Putamen (tissue), 1 donor: ENCODE measurements at regions not wholly inside any gene's neighbourhood (a gene's known extent, or its start where the extent isn't known, plus 50 kb on each side); places are given as distances from the start of the nearest gene placed in this dataset.
"Not testable (repeated sequence)": the region's sequence is repeated elsewhere in the genome, so short reads cannot be mapped to it uniquely, and the experiment has no call there.

Experiments
- DNase-seq: peaks from one replicate; pipeline ENCODE4 v3.0.0-alpha.2; 2016; ENCODE audit warnings: low spot score

DNA sequence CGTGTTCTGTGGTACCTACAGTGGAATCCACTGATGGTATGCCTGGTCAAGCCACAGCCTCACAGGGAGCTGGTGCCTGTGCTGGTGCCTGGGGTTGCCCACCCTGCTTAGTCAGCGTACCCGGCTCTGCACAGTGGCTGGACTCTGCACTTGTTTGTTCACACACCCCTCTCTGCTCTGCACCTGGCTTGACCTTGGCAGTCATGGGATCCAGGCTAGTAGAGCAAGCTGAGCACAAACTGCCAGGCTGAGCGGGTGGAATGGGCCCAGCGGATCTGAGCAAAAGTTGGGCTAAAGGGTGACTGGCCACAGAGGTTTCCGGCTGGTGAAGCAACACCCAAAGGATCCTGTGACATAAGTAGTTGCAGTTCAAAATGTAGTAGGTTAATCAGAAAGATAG is 163.5 kb downstream of the CDH19 start:
- DNase-seq, result no peak

DNA sequence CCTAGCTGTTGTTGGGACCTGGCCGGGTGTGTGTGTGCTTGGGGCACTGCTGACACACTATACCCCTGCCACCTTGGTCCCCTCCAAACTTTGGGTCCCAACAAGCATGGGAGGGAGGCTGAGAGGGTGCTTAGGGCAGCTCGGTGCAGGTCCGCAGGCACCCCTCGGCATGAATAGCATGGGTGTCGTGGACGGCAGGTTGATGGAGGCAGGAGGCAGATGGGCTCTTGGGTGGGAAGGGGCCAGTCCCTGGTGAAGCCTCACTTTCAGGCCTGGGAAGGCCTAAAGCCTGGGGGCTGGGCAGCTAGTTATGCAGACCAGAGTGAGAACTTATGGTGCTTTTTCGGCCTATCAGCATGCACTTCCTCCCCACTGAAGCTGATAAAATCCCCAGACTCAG is 164.2 kb downstream of the CDH19 start:
- DNase-seq, result no peak

DNA sequence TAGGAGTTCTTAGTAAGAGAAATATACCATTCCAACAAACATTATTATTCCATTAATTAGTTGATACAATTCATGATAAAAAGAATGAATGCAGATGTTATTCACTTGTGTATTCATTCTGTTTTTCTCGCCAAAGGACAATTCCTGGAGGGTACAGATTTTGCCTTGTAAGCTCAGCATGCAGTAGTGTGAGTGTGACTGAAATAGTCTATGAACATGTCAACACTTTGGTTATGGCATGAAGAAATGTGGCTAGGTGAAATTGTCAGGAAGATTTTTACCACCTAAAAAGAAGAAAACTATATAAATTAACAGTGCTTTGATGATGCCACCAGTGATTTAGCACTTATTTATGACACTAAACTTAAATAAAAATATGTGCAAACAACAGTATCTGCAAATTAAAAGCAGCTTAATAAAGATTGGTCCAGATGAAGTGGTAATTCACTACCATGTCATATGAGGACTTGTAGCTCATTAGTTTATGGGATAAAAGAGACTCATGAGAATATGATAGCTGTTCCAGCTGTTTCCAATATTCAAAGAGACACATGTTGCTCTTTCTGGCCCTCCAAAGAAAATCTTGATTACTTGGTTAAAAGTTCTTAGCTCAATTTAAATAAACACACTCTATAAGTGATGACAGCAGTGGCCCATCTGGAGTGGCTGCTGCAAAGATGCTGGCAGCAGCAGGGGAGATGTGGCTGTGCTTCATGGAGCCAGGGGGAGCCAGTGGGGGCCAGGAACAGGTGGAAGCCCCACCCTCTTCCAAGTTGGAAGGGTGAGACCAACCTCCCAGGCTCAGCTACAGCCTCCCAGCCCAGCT is 165.0 kb downstream of the CDH19 start:
- DNase-seq, result no peak

DNA sequence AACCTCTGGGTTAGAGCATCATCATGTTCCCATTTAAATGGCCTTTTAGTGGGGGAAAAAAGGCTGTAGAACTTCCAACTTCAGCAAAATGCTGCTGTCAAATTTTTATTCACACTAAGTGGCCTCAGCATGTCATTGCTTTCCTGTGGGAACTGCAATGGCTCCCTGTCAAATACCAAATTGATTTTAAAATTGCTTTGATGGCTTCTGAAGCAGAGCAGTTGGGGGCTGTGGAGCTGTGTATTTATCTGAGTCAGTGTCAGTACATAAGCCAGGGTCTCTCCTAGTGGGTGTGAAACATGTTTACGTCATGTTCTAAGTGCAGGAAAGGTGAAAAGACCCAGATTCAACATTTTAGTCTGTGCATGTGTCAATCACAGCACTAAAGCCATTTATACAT is 171.3 kb downstream of the CDH19 start:
- no peak for DNase-seq

DNA sequence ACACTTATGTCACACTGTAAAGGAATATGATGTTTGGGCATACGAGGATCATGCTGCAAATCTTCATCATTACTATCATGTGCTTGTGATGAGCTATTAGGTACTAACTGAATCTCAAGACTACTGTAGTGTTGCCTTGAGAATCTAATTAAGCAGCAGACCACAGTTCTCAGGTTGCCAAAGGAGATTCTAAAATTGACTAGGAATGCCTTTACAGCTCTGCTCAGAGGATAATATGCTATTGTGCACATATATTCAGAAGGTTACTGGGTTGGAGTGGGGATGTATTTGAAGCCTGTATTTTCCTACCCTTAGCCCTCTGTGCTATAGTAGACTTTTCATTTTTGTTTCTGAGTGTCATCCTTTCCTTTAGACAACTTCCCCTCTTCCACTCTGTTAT is 175.1 kb downstream of the CDH19 start:
- DNase-seq, result no peak

DNA sequence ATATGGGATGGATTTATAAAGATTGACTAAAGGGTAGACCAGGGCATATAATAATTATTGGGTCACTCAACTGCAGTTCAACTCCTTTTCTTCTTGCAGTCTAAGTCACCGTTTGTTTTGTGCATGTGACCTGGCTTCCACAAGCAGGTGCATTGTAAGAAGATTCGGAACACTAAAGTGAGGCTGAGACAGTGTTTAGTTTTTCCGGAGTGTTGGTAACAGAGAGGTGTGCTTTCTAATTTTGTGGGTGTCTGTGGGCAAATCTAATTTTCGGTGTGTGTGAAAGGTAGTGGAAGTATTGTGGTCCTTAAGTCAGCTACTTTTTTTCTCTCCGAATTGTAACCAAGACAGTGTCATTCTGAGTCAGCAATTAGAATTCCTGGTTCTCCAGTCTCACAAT is 184.5 kb downstream of the CDH19 start:
- DNase-seq, result no peak

DNA sequence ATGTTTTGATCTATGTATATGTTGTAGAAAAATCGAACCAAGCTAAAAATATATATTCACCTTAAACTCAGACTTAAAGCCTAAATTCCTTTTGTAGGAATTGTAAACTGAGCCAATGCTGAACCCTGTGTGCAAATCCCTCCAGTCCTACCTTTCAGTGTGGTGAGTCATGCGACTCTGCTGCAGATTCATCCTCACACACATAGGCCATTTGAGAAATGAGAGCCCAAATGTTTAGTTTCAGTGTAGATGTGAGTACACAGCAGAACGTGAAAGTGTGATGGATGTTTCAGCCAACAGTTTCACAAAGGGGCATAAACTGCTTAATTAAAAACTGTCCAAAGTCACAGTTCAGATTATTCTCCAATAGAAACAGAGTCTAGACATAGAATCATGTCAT is 193.2 kb downstream of the CDH19 start:
- no peak for DNase-seq

DNA sequence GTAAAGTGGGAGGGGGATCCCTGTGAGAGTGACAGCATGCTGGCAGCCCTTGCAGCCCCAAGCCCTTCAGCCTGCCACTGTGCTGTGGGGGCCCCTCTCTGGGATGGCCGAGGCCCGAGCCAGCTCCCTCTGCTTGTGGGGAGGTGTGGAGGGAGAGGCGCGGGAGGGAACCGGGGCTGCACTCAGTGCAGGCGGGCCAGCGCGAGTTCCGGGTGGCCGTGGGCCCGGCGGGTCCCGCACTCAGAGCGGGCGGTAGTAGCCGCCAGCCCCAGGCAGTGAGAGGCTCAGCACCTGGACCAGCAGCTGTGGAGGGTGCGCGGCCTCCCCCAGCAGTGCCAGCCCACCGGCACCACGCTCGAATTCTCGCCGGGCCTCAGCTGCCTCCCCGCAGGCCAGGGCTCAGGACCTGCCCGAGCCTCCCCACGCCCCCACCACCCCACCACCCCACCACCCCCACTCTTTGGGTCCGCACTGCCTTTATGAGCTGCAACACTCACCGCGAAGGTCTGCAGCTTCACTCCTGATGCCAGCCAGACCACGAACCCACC is 208.1 kb downstream of the CDH19 start:
- no peak for DNase-seq

DNA sequence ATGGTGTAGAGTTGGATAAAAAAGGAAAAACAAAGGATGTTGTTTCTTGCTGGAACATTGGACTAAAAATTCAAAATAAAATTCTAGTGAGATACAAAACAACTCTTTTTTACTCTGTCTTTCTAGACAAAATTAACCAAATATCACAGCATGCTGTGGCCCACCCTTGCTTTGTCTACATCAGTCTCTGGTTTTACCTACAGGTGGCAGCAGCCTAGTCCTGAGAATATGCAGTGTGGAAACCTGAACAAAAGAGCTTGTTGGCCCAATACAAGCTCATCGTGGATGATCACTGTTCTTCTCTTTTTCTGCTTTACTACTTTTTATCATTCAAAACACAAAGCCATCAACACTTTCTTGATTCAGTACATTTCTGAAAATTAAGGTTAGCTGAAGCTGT is 210.4 kb downstream of the CDH19 start:
- DNase-seq, result no peak

DNA sequence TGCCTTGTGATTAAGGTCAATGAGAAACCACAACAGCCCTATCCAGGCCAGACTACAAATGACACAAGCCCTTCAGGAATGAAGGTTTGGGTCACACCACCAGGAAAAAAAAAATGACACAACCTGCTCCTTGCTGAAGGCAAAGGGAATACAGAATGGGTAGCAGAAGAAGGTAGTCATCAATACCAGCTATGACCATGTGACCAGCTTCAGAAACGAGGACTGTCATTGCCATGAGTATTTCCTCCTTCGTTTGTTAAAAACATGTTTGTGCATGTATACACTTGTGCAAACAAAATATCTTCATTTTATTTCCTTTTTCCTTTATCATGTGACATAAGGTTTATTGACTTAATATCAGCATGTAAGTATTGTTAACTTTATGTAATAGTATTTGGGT is 226.6 kb downstream of the CDH19 start:
- no peak for DNase-seq

DNA sequence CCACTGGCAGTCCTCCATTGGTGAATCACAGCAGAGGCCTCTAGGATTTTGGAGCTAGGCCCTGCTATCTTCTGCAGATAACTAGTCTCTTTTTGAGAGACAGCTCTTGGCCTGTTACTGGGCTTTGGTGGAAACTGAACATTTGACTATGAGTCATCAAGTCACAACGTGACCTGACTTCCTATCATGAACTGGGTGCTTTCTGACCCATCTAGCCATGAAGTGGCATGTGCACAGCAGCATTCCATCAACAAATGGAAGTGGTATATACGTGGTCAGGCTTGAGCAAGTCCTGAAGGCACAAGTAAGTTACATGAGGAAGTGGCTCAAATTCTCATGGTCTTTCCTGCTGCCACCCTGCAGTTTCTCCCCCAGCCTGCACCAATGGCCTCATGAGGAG is 228.5 kb downstream of the CDH19 start:
- DNase-seq, result not testable (repeated sequence)

DNA sequence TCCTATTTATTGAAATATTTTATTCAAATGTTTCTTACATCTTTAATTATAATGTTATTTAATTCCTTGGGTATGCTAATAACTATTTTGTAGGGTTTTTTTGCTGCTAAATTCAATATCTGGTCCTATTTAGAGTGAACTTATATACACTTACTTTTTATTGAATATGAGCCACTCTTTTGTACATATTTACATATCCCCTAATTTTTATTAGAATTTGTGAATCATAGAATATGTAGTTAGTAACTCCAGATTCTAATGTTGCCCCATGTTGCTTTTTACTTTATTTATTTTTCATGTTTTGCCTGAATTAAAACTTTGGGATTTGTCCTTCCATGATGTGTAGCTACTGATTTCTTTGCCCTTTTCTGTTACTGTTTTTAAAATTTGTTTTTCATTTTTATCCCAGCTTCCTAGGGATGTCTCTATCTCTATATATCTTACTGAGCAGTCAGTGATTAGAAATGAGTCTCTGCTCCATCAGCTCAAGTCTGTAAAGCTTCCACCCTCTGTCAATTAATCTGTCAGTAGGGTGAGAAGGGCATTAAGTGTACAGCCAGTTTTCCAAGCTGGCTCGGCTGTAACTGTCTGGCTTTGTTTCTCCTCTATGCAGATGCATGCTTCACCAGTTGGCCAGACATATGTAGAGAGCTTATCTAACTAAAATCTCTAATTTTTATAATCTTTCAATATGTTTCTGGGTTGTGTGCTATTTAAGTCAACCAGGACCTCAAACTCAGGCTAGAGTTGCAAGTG is 256.9 kb downstream of the CDH19 start:
- no peak for DNase-seq

DNA sequence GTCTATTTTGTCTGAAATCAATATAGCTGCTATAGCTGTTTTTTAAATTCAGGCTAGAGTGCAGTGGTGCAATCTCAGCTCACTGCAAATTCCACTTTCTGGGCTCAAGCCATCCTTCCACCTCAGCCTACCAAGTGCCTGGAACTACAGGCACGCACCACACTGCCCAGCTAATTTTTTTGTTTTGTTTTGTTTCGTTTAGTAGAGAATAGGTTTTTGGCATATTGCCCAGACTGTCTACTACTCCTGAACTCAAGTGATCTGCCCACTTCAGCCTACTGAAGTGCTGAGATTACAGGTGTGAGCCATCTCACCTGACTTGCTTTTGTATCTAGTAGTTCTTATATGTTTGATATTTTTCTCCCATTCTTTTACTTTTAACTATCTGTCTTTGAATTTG is 259.7 kb downstream of the CDH19 start:
- no peak for DNase-seq

DNA sequence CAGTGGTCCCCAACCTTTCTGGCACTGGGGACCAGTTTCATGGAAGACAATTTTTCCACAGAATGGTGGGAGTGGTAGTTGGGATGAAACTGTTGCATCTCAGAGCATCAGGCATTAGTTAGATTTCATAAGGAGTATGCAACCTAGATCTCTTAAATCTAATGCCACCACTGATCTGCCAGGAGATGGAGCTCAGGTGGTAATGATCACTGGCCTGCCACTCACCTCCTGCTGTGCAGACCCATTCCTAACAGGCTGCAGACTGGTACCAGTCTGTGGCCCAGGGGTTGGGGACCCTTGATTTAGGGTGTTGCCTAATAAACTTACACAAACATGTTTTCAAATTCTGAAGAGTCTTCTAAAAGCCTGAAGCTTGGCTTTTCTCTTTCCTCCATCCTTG is 261.3 kb downstream of the CDH19 start:
- no peak for DNase-seq

DNA sequence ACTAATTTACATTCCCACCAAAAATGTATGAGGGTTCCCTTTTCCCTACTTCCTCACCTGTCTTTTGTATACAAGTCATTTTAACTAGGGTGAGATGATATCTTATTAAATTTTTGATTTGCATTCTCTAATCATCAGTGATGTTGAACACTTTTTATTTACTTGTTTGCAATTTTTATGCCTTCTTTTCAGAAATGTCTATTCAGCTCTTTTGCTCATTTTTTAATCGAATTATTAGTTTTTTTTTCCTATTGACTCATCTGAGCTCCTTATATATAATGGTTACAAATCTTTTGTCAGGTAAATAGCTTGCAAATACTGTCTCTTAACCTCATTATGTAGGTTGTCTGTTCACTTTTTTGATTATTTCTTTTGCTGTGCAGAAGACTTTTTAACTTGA is 269.4 kb downstream of the CDH19 start:
- no peak for DNase-seq

DNA sequence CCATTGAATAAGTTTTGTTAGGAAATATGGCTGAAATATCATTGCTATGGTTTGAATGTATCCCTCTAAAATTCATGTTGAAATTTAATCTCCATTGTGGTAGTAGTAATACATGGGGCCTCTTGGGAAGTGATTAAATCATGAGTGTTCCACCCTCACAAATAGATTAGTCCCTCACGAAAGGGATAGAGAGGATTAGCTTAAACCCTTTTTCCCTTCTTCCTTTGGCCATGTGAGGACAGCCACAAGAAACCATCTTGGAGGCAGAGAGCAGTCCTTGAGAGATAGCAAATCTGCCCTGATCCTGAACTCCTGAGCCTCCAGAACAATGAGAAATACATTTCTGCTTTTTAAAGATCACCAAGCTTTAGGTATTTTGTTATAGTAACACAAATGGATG is 274.2 kb downstream of the CDH19 start:
- DNase-seq, result no peak

DNA sequence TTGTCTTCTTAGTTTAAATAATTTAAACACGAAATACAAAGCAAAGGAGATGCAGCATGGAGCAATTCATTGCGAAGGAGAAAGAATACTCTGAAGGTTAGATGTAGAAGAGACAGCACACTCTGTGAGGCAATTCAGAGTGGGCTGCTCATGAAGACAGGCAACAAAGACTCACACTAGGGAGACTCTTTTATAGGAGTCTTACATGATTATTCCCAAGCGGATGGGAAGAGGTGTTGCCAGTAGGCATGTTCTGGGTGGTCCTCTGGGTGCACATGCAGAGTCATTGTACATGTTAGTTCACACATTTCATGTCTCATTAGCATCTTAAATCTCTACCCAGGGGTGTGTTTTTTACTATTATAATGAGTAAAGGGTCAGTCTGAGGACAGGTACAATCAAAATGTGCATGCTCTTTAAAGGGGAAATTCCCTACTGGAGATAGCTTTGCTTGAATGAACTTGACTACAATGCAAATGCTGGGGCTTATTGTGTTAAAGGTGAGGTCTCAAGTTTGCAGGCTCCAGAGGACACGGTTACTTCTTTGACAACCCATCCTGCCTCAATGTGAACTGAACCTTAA is 275.5 kb downstream of the CDH19 start:
- DNase-seq, result no peak

DNA sequence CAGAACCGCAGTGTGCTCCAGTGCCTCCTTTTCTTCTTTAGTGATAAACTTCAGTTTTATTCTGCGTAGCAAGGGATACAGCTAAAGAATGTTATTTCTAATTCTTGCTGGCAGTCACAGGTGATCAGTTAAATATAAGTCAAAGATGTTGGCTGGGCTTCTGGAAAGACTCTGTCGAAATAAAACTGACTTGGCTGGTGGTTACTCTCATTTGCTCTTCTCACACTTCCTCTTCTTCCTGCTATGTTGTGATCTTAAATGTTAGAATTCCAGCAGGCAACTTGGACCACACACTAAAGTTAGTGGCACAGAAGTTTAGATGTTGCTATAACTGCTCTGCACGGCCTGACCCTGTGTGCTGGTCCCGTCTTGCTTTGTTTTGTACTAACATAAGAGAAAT is 278.6 kb downstream of the CDH19 start:
- DNase-seq, result no peak

DNA sequence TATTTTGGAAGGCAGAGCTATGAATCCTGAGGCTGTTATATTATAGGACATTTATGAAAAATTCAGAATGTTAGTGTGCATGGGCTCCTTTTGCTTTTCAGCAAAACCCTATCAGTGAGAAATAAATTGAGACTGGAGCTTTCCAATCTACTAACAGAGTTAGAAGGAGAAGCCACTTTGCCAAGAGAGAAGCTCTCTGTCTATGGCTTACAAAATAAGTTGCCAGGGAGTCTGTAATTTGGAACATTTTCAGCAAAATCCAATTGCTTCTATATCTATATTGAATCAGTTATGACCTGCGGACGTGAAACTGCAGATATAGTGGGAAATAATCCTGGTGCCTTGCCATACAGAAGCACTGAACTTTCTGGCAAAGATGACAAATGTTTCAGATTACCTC is 279.3 kb downstream of the CDH19 start:
- no peak for DNase-seq

DNA sequence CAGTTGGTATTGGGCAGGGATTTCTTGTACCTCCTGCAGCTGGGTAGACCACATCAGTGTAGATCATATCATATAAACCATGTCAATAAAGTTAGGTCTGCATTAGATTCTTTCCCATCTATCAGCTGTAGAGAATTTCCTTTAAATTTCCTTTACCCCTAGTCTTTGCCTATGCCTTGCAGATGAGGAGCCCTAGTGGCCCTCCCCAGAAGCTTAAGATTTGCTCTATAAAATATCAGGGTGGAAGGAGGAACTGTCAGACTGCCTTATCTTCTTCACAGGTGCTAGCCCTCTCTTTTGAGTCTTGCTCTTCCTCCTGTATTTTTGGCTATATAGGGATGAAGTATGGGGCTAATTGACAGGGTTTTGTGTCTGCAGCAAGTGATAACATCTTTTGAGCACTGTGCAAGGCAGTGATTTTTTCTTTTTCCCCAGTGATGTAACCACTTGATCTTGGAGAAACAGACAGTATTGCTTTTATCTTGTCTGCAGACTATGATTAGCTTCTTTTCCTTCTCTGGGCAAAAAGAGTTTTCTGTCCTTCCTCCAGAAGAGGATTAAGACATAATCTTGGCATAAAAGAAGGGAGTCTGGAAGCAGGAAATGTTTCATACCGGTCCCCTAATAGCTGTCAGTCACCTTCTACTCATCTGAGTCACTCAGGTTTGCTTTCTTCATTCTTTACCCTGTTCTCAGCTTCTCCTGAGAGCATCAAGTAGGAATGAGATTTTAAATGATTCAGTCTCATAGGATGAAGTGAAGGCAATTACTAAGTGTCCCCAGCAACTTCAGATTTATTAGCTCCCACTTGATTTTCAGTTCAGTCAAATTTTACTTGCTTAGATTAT is 286.4 kb downstream of the CDH19 start:
- no peak for DNase-seq

DNA sequence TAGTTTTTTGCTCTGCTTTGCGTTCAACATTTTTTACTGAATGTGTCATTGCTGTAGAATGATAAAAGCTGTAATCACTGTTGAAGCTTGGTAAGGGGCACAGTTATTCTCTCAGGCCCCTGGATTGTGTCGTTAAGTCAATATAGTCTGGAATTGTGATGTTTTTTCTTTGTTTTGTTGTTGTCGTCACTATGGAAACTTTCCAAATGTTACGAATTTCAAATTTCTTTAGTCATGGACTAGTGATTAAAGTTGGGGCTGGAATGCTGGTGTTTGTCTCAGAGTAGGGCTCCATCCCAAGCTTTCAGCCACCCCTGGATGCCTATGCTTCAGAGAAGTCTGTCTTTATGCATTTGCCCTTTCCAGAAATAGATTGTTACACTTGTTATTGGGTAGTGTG is 287.2 kb downstream of the CDH19 start:
- DNase-seq, result no peak

DNA sequence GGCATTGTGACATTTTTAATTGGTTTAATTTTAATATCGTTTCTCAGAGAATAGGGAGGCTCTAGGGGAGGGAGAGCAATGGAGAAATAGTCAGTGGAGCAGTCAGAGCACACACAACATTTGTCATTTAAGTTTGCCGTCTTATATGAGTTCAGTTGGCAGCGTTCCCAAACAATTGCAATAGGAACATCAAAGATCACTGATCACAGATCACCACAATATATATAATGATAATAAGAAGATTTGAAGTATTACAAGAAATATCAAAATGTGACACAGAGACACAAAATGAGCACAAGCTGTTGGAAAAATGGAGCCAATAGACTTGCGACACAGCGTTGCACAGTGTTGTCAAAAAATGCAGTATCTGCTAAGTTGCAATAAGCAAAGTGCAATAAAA is 303.7 kb downstream of the CDH19 start:
- DNase-seq, result no peak
